Large intestine (tissue), 3 donors: ENCODE measurements at regions not wholly inside any gene's neighbourhood (a gene's known extent, or its start where the extent isn't known, plus 50 kb on each side); places are given as distances from the start of the nearest gene placed in this dataset.
A peak's percentile ranks its signal among the peaks of the same experiment; 100 is the strongest.

Source experiments
- DNase-seq, 2 donors: peaks; one replicate each; pipeline versions ENCODE4 v3.0.0 to v3.0.0-alpha.2; 2013
- H3K27ac ChIP-seq: one replicate; pipeline ENCODE4 v1.5.1; 2013; ENCODE audit warnings: low read length
- H3K27me3 ChIP-seq: 2 replicates; pipeline ENCODE4 v1.6.1; 2013; ENCODE audit warnings: low read length; ENCODE audit not compliant: control insufficient read depth, insufficient read depth
- H3K36me3 ChIP-seq: 2 replicates; pipeline ENCODE4 v1.6.1; 2013; ENCODE audit warnings: low read length; ENCODE audit not compliant: control insufficient read depth, insufficient read depth
- H3K4me1 ChIP-seq: one replicate; pipeline ENCODE4 v1.6.1; 2013; ENCODE audit warnings: low read length; ENCODE audit not compliant: control insufficient read depth, insufficient read depth
- H3K4me3 ChIP-seq: one replicate; pipeline ENCODE4 v1.5.1; 2013; ENCODE audit warnings: low read length
- H3K9me3 ChIP-seq: one replicate; pipeline ENCODE4 v1.6.1; 2013; ENCODE audit warnings: mild to moderate bottlenecking, low read depth, low read length, moderate library complexity; ENCODE audit not compliant: control insufficient read depth
- WGBS: methylation state at CpG from one replicate; pipeline ENCODE4 v1.1.5; 2013; ENCODE audit warnings: low lambda C conversion rate; ENCODE audit not compliant: insufficient coverage; 5-methylcytosine and 5-hydroxymethylcytosine counted together

DNA sequence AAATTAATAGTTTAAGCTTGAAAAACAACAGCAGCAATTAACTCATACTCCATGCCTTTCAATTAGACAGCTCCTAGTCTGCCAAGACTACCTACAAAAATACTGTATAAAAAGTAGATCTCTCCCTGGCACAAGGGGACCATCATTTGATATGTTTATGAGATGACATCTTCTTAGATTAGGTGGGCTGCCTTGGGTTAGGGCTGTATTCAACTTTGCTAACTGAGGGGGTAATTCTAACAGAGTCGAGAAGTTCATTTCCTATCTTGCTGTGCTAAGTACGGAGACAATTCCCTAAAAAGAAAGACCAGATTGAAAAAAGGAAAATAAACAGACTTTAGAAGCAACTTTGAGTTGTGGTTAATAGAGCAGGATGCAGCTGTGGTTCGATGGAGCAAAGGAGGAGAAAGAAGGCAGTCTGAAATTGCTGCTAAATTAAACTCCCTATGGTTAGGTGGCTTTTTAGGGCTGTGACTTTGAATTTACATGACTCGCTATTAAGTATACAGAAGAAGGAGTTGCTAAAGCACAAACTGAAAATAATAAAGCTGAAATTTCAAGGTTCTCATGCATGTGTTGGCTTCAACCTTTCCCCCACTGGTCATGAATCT lies 75.4 kb downstream of the CDC7 start:
- Histone ChIP-seq H3K9me3 (no peaks in the 10 kb centered on the region), H3K4me1 (no peaks in the 10 kb centered on the region), H3K27me3 (no peaks in the 10 kb centered on the region), H3K36me3 (no peaks in the 10 kb centered on the region), H3K4me3 (no peak overlapping the region), H3K27ac (no peak overlapping the region)
- no peak for DNase-seq
- 86% methylated on average over 1 of the region's 4 CpGs for WGBS

DNA sequence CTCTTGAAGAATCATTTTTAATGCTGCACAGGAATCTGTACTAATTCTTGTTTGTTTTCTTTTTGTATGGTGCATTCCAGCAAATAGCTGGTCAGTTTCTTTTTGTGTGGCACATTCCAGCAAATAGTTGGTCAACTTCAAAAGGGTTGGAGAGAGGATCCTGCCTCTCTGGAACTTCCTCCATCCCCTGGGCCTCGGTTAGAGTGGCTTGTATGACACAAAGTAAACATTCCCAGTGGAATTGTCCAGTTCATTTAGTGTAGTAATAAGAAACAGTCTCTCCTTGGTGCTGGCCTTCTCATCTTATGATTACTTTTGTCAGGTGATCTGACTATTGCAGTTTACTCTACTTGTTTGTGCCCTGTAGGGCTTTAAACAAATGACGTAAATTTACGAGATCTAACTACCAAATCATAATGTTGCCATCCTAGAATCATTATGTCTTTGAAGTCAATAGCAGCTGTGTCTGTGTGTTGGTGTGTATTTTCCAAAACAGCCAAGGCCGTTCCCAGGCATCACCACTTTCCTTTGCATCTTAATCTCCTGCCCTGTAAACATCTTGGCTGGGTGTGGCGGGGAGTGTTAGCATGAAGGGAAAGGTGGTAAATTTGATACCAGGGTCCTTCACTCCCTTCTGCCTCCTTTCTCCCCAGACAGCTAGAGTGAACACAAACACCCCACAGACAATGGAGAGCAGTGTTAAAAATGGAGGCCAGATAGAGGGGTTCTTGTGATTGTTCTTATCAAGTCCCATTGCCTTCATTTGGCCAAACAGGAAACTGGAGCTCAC lies 77.9 kb downstream of the CDC7 start:
- no peak for DNase-seq
- WGBS = no CpG with 5 or more reads among the region's 5 CpGs
- H3K9me3 ChIP-seq = no peaks in the 10 kb centered on the region
- no peaks in the 10 kb centered on the region for H3K36me3 ChIP-seq
- no peak overlapping the region for H3K4me3 ChIP-seq
- peaks cover 4% of the 10 kb centered on the region for H3K4me1 ChIP-seq
- H3K27me3 ChIP-seq = no peaks in the 10 kb centered on the region
- H3K27ac ChIP-seq = no peak overlapping the region

DNA sequence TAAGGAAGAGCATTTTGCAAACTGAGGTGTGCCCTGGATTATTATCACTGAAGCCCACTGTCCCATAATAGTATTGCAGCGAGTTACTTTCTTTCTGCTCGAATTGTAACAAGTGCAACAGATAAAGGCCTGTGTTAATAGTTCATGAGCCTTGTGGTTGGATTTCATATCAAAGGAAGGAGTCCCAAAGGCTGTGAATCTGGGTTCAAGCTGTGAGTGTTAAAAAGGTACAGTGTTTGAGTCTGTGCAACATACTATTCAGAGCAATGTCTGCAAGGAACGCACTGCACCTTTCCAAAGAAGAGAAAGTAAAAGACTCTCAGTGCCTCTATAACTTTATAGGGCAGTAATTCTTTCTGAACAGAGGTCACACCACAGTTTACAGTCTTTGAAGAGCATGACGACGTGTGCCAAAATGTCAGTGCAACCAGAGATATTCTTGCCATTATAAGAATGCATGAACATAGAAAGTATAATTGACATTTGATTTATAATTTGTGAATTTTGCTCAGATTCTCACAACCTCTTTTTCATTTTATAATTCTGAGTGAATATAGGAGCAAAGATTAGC lies 79.1 kb downstream of the CDC7 start:
- no peak for DNase-seq
- H3K27ac ChIP-seq = no peak overlapping the region
- H3K9me3 ChIP-seq = no peaks in the 10 kb centered on the region
- H3K36me3 ChIP-seq = no peaks in the 10 kb centered on the region
- H3K4me1 ChIP-seq = peaks cover 4% of the 10 kb centered on the region
- H3K4me3 ChIP-seq = no peak overlapping the region
- H3K27me3 ChIP-seq = no peaks in the 10 kb centered on the region
- WGBS = 90% methylated on average over 2 of the region's 5 CpGs

DNA sequence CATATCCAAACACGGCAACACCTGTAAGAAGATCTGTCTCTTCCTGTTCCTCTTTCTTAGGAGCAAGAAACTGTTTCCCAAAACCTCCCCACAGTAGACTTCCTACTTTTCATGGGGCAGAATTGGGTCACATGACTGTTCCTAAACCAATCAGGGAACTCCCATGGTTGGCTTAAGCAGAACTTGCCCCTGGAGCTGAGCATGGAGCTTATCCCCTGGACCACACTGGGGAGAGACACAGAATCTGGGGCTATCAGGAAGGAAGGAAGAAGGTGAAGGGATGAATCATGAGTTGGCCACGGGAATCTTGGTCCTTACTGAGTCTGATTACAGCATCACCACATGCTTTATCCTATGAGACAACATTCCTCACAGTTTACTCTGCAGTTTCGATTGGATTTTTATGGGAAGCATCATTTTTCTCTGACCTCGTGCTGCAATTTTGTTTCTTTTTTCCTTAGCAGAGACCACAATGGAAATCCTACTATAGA lies 81.8 kb downstream of the CDC7 start:
- H3K27ac ChIP-seq = peak overlapping the region; percentile 32
- no peaks in the 10 kb centered on the region for H3K27me3 ChIP-seq
- H3K9me3 ChIP-seq = no peaks in the 10 kb centered on the region
- H3K4me1 ChIP-seq = peaks cover 4% of the 10 kb centered on the region
- DNase-seq = peak in 1 of 2 donors; percentile 49
- no peaks in the 10 kb centered on the region for H3K36me3 ChIP-seq
- H3K4me3 ChIP-seq = no peak overlapping the region
- 60% methylated on average over 1 of the region's 4 CpGs for WGBS

DNA sequence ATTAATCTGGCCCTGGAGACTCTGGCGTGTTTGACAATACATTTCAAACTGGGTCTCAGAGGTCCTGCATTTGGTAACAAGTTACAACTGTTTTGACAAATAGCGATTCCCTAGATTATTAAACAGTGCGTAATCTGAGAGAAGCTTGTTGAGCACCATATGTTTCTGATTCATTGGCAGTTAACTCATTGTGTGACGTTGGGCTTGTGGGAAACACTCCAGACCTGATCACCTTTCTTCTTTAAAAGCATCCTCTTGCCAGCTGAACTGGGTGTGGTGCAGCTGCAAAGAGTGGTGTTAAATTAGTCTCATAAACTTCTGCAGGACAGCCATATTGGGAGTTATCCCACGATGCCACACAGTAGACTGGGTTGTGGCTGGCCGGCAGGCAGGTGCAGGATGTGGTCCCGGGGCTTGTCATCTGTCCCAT lies 82.7 kb downstream of the CDC7 start:
- H3K27ac ChIP-seq = no peak overlapping the region
- no peaks in the 10 kb centered on the region for H3K9me3 ChIP-seq

DNA sequence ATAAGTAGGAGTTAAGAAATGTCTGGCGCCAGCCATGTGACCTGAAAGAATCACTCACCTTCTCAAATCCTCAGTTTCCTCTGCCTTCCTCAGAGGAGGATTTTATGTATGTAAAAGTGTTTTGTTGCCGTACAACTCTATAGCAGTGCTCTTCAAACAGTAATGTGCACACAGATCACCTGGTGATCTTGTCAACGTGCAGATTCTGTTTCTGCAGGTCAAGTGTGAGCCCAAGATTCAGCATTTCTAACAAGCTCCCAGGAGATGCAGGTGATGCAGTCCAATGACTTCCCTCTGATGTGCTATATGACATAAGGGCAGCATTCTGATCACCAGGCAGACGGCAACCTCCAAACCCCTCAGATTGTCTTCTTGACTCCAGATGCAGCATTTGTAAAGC lies 83.7 kb downstream of the CDC7 start:
- H3K4me3 ChIP-seq = no peak overlapping the region
- no peaks in the 10 kb centered on the region for H3K9me3 ChIP-seq
- H3K4me1 ChIP-seq = peaks cover 4% of the 10 kb centered on the region
- DNase-seq = no peak
- H3K27ac ChIP-seq = no peak overlapping the region
- H3K36me3 ChIP-seq = no peaks in the 10 kb centered on the region
- no CpG with 5 or more reads among the region's 4 CpGs for WGBS
- H3K27me3 ChIP-seq = no peaks in the 10 kb centered on the region

More for the DNA sequence above, 82.7 kb downstream of the CDC7 start:
- no peak for DNase-seq
- H3K4me3 ChIP-seq = no peak overlapping the region
- no peaks in the 10 kb centered on the region for H3K27me3 ChIP-seq
- peaks cover 4% of the 10 kb centered on the region for H3K4me1 ChIP-seq
- H3K36me3 ChIP-seq = no peaks in the 10 kb centered on the region
- no CpG with 5 or more reads among the region's 7 CpGs for WGBS

DNA sequence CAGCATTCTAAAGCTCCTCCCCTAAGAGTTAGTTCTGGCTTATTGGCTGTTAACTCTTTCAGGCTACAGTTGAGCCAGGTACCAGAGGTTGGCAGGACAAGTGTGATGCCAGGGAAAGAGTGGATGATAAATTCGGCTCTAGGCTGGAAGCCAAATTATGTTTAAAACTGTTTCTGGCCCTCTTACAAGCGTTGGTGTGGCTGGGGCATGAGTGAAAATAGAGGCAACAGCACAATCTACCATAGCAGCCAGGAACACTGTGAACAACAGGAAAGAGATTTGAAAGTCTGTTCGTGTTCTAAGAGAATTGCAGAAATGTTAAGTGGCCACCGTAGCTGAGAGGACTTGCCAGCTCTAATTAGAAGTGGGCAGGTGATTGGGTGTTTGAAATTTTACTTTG lies 84.2 kb downstream of the CDC7 start:
- Histone ChIP-seq H3K9me3 (no peaks in the 10 kb centered on the region), H3K36me3 (no peaks in the 10 kb centered on the region), H3K4me3 (no peak overlapping the region), H3K27ac (no peak overlapping the region), H3K4me1 (peaks cover 4% of the 10 kb centered on the region), H3K27me3 (no peaks in the 10 kb centered on the region)
- DNase-seq = no peak
- no CpG with 5 or more reads among the region's 4 CpGs for WGBS

GRCh38 chr1:91585502-91585901 lies 84.9 kb downstream of the CDC7 start:
- no peak for DNase-seq
- 80% methylated on average over 1 of the region's 5 CpGs for WGBS
- Histone ChIP-seq H3K4me3 (no peak overlapping the region), H3K9me3 (no peaks in the 10 kb centered on the region), H3K36me3 (no peaks in the 10 kb centered on the region), H3K27me3 (no peaks in the 10 kb centered on the region), H3K27ac (no peak overlapping the region), H3K4me1 (peaks cover 4% of the 10 kb centered on the region)

DNA sequence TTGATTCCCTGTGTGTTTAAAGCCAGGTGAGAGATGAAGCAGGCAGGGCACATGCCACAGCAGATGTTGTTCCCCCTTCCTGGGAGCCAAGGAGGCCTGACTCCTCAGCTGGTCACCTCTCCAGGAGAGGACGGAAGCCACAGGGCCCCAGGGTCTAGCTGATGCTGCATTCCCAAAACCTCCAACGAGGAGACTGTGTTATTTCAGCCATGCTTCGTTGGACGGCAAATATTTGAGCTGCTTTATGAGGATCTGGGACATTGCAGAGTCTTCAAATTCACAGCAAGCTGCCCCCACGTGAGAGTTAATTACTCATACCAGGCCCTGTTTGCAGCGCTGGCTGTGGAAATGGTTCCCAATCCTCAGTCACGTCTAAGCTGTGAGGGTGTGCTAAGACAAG lies 85.3 kb downstream of the CDC7 start:
- no CpG with 5 or more reads among the region's 7 CpGs for WGBS
- no peak for DNase-seq
- H3K9me3 ChIP-seq = no peaks in the 10 kb centered on the region
- H3K27me3 ChIP-seq = no peaks in the 10 kb centered on the region
- no peaks in the 10 kb centered on the region for H3K36me3 ChIP-seq
- H3K4me3 ChIP-seq = no peak overlapping the region
- H3K27ac ChIP-seq = no peak overlapping the region
- H3K4me1 ChIP-seq = peaks cover 4% of the 10 kb centered on the region

DNA sequence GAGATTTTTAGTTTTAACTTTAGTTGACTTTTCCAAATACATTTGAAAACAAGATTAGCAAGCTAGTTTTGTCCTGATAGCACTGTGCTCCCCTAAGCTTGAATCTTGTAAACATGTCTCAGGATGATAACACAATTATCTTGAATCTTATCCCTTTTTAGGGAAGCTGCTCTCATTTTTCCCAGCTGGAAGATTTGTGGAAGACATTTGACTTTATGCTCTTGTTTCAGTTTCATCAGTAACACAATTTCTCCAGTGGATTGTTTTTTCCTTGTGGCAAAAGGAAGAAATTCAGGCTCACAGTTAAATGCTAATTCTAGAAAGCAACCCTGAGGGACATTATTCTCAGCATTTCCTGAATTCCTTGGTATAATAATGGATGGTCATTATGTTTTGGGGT lies 88.8 kb downstream of the CDC7 start:
- Histone ChIP-seq H3K27me3 (no peaks in the 10 kb centered on the region), H3K27ac (no peak overlapping the region), H3K36me3 (no peaks in the 10 kb centered on the region), H3K4me1 (no peaks in the 10 kb centered on the region), H3K4me3 (no peak overlapping the region), H3K9me3 (no peaks in the 10 kb centered on the region)
- no peak for DNase-seq
